ENCODE measurements at regions not wholly inside any gene's neighbourhood (a gene's known extent, or its start where the extent isn't known, plus 50 kb on each side); places are given as distances from the start of the nearest gene placed in this dataset.

GRCh38 chr21:35859677-35860076, 200.6 kb downstream of the SETD4 start:
- TF ChIP-seq, protein P1, sequence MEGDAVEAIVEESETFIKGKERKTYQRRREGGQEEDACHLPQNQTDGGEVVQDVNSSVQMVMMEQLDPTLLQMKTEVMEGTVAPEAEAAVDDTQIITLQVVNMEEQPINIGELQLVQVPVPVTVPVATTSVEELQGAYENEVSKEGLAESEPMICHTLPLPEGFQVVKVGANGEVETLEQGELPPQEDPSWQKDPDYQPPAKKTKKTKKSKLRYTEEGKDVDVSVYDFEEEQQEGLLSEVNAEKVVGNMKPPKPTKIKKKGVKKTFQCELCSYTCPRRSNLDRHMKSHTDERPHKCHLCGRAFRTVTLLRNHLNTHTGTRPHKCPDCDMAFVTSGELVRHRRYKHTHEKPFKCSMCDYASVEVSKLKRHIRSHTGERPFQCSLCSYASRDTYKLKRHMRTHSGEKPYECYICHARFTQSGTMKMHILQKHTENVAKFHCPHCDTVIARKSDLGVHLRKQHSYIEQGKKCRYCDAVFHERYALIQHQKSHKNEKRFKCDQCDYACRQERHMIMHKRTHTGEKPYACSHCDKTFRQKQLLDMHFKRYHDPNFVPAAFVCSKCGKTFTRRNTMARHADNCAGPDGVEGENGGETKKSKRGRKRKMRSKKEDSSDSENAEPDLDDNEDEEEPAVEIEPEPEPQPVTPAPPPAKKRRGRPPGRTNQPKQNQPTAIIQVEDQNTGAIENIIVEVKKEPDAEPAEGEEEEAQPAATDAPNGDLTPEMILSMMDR (IDR thresholded peaks at IDR 0.05; ENCODE audit: low read depth, low read length) = no peak
- no peak for DNase-seq (ENCODE audit: extremely low read depth, low read depth)

DNA sequence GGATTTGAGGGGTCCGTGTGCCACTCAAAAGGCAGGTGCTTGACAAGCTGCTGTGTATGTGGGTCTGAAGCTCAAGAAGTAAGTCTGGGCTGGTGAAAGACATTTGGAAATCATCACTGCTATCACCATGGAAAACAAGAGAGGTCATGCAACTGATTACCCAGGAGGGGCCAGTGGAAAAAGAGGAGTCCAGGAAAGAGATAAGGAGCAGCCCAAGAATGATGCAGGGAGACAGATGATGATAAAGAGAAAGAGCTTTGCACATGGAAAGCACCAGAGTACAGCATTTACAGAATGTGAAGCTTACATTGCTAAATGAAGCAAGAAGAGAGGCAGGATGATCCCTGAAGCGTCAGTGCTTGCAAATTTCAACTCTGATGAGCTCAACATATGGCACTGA, 203.2 kb downstream of the SETD4 start:
- TF ChIP-seq, protein P1 (IDR thresholded peaks at IDR 0.05; ENCODE audit: low read depth, low read length) = no peak
- DNase-seq (ENCODE audit: extremely low read depth, low read depth) = no peak

DNA sequence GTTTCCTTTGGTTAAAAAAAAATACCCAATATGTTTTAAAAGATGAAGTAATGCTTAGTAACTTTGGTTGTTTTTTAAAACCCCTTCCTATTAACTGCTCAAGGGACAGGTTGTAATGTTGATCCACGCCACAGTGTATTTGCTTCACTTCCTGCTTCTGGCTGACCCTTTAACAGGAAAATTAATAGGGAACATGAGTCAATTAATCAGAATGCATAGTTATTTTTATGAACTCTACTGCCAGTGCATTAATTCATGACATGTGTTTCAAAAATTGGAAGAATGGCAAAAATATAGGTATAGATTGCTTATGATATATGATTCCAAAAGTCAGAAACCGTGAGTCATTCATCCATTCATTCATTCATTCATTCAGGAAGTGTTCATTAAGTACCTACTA, 204.8 kb downstream of the SETD4 start:
- no peak for DNase-seq (ENCODE audit: extremely low read depth, low read depth)
- TF ChIP-seq, protein P1 (IDR thresholded peaks at IDR 0.05; ENCODE audit: low read depth, low read length) = no peak

DNA sequence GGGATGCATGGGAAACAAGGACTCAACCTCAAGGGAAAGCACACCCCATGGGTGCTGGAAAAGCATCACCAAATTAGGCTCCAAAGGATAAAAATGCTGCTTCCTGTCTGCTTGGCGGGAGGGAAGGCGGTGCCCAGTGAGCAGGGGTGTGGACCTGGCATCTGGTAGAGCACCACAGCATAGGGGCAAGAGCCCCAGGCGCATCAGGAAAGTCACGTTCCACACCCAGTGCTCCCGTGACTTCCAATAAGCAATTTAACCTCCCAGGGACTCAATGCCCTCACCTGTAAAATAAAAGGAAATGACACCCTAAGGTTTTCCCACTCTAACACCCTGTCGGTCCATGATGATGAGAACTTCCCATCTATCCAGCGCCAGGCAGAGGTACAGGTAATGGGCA, 206.0 kb downstream of the SETD4 start:
- no peak for DNase-seq (ENCODE audit: extremely low read depth, low read depth)
- TF ChIP-seq, protein P1 (IDR thresholded peaks at IDR 0.05; ENCODE audit: low read depth, low read length) = no peak

GRCh38 chr21:35853321-35854239, 206.7 kb downstream of the SETD4 start:
- TF ChIP-seq, protein P1 (IDR thresholded peaks at IDR 0.05; ENCODE audit: low read depth, low read length) = no peak
- DNase-seq (ENCODE audit: extremely low read depth, low read depth) = no peak

- TF ChIP-seq, protein P1 (IDR thresholded peaks at IDR 0.05; ENCODE audit: low read depth, low read length) = no peak
- DNase-seq (ENCODE audit: extremely low read depth, low read depth) = no peak
Observed at GRCh38 chr21:35852820-35853219, 207.5 kb downstream of the SETD4 start.

DNA sequence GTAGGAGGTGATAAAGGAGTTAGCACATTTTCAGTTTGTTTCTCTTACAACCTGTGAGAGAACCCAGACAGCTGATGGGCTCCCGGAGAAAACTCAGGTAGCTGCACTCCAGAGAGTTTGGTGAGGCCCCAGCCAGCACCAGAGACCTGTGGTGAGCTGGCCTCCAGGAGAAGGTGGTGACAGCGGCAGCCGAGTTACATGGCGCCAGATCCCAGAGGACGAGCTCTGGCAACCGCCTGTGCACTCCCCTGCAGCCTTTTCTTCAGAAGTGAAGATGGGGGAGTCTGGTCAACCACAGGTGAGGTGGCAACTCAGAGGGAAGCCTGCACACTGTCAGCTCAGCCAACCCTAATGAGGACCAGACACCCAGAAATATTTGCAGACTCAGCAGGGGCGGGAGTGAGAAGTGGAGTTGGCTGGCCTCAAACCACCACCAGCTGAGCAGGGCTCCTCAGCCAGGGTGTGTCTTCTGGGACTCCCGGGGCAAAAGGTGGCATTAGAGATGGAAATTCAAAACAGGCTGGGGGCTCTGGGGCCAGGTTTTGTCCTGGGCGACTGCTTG, 209.7 kb downstream of the SETD4 start:
- no peak for DNase-seq (ENCODE audit: extremely low read depth, low read depth)
- TF ChIP-seq, protein P1 (IDR thresholded peaks at IDR 0.05; ENCODE audit: low read depth, low read length) = no peak

All from AG09319 (cell line).